AG09319 (cell line): ENCODE measurements at regions not wholly inside any gene's neighbourhood (a gene's known extent, or its start where the extent isn't known, plus 50 kb on each side); places are given as distances from the start of the nearest gene placed in this dataset.

Source experiments
- DNase-seq: peaks from one replicate; pipeline ENCODE4 v3.0.0-alpha.2; 2010; ENCODE audit warnings: low read depth; ENCODE audit errors: extremely low read depth
- TF ChIP-seq, protein P1 (sequence below): IDR thresholded peaks from 2 replicates; pipeline ENCODE4 v1.5.1; 2011; ENCODE audit warnings: low read depth, mild to moderate bottlenecking, inconsistent platforms, low read length, moderate library complexity

DNA sequence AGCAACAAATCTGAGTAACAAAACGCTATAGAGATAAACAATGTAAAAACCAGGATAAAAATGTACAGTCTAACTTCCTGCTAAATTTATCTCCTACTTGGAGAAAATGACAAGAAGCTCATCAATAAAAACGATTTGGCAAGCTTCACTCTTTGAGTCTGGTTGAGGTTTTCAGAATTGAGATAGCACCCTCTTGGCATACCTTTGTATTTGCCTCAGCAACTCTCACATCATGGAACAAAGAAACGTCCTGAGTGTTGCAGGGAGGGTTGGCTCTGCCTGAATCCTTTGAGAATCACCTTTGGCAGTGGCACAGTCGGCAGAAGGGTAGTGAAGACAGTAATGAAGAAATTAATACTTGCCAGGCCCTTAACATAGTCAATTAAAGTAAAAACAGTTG, 430.6 kb downstream of the GRB14 start:
- DNase-seq: no peak
- TF ChIP-seq, protein P1, sequence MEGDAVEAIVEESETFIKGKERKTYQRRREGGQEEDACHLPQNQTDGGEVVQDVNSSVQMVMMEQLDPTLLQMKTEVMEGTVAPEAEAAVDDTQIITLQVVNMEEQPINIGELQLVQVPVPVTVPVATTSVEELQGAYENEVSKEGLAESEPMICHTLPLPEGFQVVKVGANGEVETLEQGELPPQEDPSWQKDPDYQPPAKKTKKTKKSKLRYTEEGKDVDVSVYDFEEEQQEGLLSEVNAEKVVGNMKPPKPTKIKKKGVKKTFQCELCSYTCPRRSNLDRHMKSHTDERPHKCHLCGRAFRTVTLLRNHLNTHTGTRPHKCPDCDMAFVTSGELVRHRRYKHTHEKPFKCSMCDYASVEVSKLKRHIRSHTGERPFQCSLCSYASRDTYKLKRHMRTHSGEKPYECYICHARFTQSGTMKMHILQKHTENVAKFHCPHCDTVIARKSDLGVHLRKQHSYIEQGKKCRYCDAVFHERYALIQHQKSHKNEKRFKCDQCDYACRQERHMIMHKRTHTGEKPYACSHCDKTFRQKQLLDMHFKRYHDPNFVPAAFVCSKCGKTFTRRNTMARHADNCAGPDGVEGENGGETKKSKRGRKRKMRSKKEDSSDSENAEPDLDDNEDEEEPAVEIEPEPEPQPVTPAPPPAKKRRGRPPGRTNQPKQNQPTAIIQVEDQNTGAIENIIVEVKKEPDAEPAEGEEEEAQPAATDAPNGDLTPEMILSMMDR: no peak

DNA sequence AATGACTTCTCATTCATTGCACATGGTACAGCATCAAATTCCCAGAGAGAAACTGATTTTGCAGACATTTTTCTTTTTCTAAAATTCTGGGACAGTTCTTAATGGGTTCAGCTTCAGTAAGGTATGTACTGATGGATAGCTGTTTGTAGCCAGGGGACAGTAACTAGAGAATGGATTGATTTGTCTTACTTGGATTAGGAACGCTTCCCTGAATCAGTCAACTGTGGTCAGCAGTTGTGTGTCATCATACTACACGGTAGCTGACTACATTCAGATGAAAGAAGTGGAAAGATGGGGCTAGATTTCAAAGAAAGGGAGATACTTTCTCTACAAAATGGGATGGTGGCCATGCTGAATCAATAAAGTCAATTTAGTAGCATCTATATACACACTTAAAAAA, 431.4 kb downstream of the GRB14 start:
- no peak for DNase-seq
- TF ChIP-seq, protein P1: no peak

DNA sequence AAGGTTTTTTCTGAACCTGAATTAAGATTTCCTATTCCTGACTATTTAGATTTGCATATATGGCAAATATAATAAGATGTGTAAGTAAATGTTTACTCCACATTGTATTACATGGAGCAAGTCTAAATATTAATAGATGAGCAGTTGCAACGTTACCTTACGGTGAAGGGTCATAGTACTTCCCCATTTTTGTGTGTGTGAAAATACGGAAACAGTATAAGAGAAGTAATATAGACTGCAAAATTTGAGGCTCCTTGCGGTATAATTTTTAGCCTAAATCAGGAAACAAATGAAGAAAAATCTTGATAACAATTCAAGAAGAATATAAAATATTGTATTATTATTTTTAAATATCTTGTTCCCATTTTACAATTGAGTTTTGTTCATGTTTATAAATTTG, 434.2 kb downstream of the GRB14 start:
- TF ChIP-seq, protein P1: no peak
- DNase-seq: no peak

DNA sequence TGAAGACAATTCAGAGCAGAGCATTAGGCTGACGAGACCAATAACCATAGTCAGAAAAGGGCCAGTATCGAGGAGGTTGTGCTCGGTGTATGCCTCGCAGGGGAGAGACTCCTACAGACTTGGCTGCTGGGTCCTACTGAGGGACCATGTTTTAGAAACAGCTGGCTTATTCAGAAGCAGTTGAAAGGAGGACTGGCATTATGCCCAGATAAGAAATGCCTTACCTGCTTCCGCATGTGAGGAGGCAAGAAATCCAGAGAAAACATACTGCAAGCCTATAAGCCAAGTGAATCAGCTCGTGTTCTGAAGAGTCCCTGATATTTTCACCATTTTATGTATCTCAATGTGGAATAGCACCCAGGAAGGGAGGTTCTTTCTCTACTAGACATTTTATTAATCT, 434.7 kb downstream of the GRB14 start:
- TF ChIP-seq, protein P1: no peak
- DNase-seq: no peak

DNA sequence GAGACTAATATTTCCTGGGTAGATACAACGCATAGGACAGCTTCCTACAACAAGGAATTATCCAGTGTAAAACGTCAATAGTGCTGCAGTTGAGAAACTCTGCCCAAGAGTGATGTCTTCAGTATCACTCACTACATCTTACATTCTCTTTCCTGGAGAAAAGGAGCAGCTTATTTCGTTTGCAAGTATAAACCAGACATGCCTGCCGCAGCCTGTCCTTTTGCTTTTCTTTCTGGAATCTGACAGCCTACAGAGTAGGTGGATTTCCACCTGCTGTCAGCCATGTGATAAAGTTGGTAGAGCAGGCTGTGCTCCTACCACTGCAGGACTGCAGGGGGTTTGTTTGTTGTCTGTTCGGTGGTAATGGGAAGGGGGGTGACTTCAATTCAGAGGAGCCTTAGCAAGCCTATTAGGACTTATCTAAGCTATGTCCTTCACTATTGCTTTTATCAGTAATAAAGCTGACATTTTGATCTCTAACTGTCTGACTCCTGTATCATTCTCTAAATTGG, 439.1 kb downstream of the GRB14 start:
- DNase-seq: no peak

DNA sequence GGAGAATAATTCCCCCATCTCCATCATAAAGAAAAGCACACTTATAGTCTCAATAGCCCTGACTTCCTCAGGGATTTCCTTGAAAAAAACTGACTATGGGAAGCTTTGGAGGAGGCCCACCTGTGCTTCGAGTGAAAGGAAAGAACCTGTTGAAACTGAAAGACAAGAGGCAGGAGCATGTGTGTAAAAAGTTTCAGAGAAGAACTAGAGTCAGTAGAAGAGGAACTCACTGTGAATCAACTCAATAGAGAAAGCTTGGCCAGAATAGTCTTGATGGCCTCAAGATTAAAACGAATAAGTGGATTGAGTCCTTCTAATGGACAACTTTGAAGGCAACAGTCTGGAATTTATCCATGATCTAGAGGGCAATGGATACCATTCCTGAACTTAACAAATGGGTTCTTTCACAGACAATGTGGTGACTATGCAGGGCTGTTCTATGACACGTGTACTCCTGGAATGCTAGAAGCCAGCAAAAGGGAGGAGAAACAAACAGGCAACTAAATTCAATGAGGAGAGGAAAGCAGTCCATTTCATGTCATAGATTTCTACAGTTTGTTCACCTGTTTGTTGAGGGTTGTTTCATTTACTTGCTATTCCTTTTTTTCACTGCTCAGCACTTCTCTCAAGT, 442.3 kb downstream of the GRB14 start:
- TF ChIP-seq, protein P1: no peak
- DNase-seq: no peak

More for the DNA sequence above, 439.1 kb downstream of the GRB14 start:
- TF ChIP-seq, protein P1: no peak

DNA sequence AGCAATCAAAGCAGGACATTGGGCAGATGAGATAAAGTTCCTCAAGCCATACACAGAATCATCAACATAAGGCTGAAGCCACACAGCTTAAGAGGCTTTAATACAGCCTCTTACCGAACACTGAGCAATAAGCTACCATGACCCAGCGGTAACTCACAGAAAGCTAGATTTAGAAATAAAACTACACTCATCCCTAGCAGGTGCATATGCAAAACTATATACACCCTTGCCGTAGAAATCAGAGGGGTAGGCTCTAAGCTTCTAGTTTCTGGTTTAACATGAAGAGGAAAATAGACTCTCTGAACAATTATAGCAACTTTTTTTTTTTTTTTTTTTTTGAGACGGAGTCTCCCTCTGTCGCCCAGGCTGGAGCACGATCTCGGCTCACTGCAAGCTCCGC, 428.8 kb upstream of the FIGN start:
- TF ChIP-seq, protein P1: no peak
- DNase-seq: no peak
